HepG2 (cell line): ENCODE measurements at regions not wholly inside any gene's neighbourhood (a gene's known extent, or its start where the extent isn't known, plus 50 kb on each side); places are given as distances from the start of the nearest gene placed in this dataset.

ENCODE experiments used
- ATAC-seq: fragments of 200-7000 bp; cut with Tn5 transposase; 3 replicates; pipeline ENCODE4 v1.9.1; 2020; ENCODE audit warnings: mild to moderate bottlenecking, moderate library complexity
- BruUV-seq: library from RNA; stranded (reverse); fragments of 400-500 nt; replicated peaks from 2 replicates; lab custom pipeline; 2021; lab: Mats Ljungman, UMichigan
- CTCF ChIA-PET: fragments of 300-600 bp; formaldehyde crosslinking; extraction: SDS; loops from one replicate; lab custom pipeline; 2021; ENCODE audit warnings: low total read pairs, inconsistent platforms, low intra/inter-chr PET ratio; lab: Yijun Ruan, JAX
- POLR2A ChIA-PET: fragments of 350-600 bp; sonication (Branson Sonifier 250); formaldehyde crosslinking; loops from one replicate; lab custom pipeline; 2020; ENCODE audit warnings: antibody characterized with exemption, inconsistent platforms; lab: Yijun Ruan, JAX
- DNase-seq: peaks from one replicate; pipeline ENCODE4 v3.0.0-alpha.2; 2015; ENCODE audit warnings: low spot score
- FAIRE-seq: peaks from 3 replicates; lab custom pipeline; 2011; peaks lifted over from hg19 to GRCh38; lab: Jason Lieb, UNC
- H2AFZ ChIP-seq: one replicate; pipeline ENCODE4 v1.6.1; 2011; ENCODE audit warnings: low read length, inconsistent platforms
- H3K27ac ChIP-seq: fragments of 300-600 bp; 3 replicates; pipeline ENCODE4 v1.8.0; 2011; ENCODE audit warnings: mixed run types, mild to moderate bottlenecking, mixed read lengths, low read length, inconsistent platforms; ENCODE audit not compliant: insufficient read depth; ENCODE audit errors: extremely low read length
- H3K27me3 ChIP-seq, 2 experiments: fragments of 200-600 bp in 1 of 2; 2 replicates in 1 of 2; 3 replicates in 1 of 2; pipeline versions ENCODE4 v1.6.0 to v1.8.0; 2011; ENCODE audit warnings: low read length in 2 of 2, mild to moderate bottlenecking in 2 of 2, moderate library complexity in 2 of 2, inconsistent platforms in 1 of 2; ENCODE audit not compliant: insufficient read depth in 2 of 2, control insufficient read depth in 1 of 2
- H3K36me3 ChIP-seq, 2 experiments: fragments of 200-600 bp in 1 of 2; replicated peaks in 1 of 2; 2 replicates in 1 of 2; 3 replicates in 1 of 2; pipeline versions ENCODE4 v1.5.1 to v1.8.0; 2011; ENCODE audit warnings: low read length in 2 of 2, inconsistent platforms in 1 of 2; ENCODE audit not compliant: insufficient read depth in 2 of 2, control insufficient read depth in 1 of 2
- H3K4me1 ChIP-seq: 2 replicates; pipeline ENCODE4 v1.5.1; 2012; ENCODE audit warnings: low read length, inconsistent platforms; ENCODE audit not compliant: insufficient read depth
- H3K4me2 ChIP-seq: 2 replicates; pipeline ENCODE4 v1.6.0; 2011; ENCODE audit warnings: low read depth, low read length, inconsistent platforms
- H3K4me3 ChIP-seq, 3 experiments: fragments of 200-600 bp in 1 of 3; sonication (generic), shearing (Covaris generic) in 1 of 3; replicated peaks in 1 of 3; 2 replicates each; pipeline ENCODE4 v1.5.1; 2011 to 2016; ENCODE audit warnings: low read length in 3 of 3, inconsistent platforms in 2 of 3, low read depth in 2 of 3, mild to moderate bottlenecking in 2 of 3, control low read depth in 1 of 3, mixed read lengths in 1 of 3; ENCODE audit not compliant: insufficient read depth in 1 of 3
- H3K79me2 ChIP-seq: one replicate; pipeline ENCODE4 v1.6.1; 2011; ENCODE audit warnings: low read length, inconsistent platforms; ENCODE audit not compliant: insufficient read depth
- H3K9ac ChIP-seq: 2 replicates; pipeline ENCODE4 v1.6.0; 2011; ENCODE audit warnings: mild to moderate bottlenecking, low read depth, low read length, inconsistent platforms; ENCODE audit not compliant: insufficient read depth
- H3K9me3 ChIP-seq: 2 replicates; pipeline ENCODE4 v1.5.1; 2012; ENCODE audit warnings: mild to moderate bottlenecking, low read length
- H4K20me1 ChIP-seq: 2 replicates; pipeline ENCODE4 v1.6.0; 2011; ENCODE audit warnings: inconsistent platforms, mild to moderate bottlenecking, low read length, moderate library complexity; ENCODE audit not compliant: insufficient read depth
- ATRX ChIP-seq: sonication (generic); formaldehyde crosslinking; IDR thresholded peaks from 2 replicates; pipeline ENCODE4 v1.4.0; 2020; ENCODE audit warnings: missing genetic modification reagents, borderline replicate concordance
- CREB1 ChIP-seq, 2 experiments: fragments of 450-650 bp in 1 of 2; IDR thresholded peaks; 2 replicates each; pipeline ENCODE4 v1.6.1; 2016 to 2017; ENCODE audit warnings: control low read depth in 1 of 2, mild to moderate bottlenecking in 1 of 2, missing compliant biosample characterization in 1 of 2, missing genetic modification characterization in 1 of 2
- GABPA ChIP-seq, 2 experiments: IDR thresholded peaks; 2 replicates each; pipeline ENCODE4 v1.6.1; 2011 to 2016; ENCODE audit warnings: low read depth in 2 of 2, low read length in 1 of 2, missing biosample characterization in 1 of 2, missing genetic modification characterization in 1 of 2
- MAFG ChIP-seq: sonication (generic); formaldehyde crosslinking; IDR thresholded peaks from 2 replicates; pipeline ENCODE4 v1.5.1; 2020; ENCODE audit warnings: mild to moderate bottlenecking, missing genetic modification reagents
- MTA3 ChIP-seq: sonication (generic); formaldehyde crosslinking; IDR thresholded peaks from 2 replicates; pipeline ENCODE4 v1.4.0; 2020; ENCODE audit warnings: missing genetic modification reagents
- NR2F1 ChIP-seq, 2 experiments: fragments of 450-650 bp in 1 of 2; formaldehyde crosslinking in 1 of 2; IDR thresholded peaks; 2 replicates each; pipeline versions ENCODE4 v1.5.0 to v1.6.1; 2016 to 2020; ENCODE audit warnings: mild to moderate bottlenecking in 1 of 2, missing compliant biosample characterization in 1 of 2, missing genetic modification reagents in 1 of 2, moderate library complexity in 1 of 2
- PAWR ChIP-seq: sonication (generic); formaldehyde crosslinking; IDR thresholded peaks from 2 replicates; pipeline ENCODE4 v1.4.0; 2020; ENCODE audit warnings: missing genetic modification reagents, mild to moderate bottlenecking, borderline replicate concordance
- RNF2 ChIP-seq: fragments of 450-650 bp; conservative IDR thresholded peaks from 2 replicates; pipeline ENCODE4 v1.6.1; 2016; ENCODE audit warnings: low read depth
- SNAPC2 ChIP-seq: sonication (generic); formaldehyde crosslinking; IDR thresholded peaks from 2 replicates; pipeline ENCODE4 v1.8.1; 2022; ENCODE audit warnings: mild to moderate bottlenecking, missing genetic modification reagents
- ZFP36L2 ChIP-seq: sonication (generic); formaldehyde crosslinking; IDR thresholded peaks from 2 replicates; pipeline ENCODE4 v1.4.0; 2020; ENCODE audit warnings: missing genetic modification reagents
- ZKSCAN1 ChIP-seq: fragments of 150-350 bp; IDR thresholded peaks from 2 replicates; pipeline ENCODE4 v1.6.1; 2014; ENCODE audit warnings: low read length
- ZNF251 ChIP-seq: sonication (generic); formaldehyde crosslinking; IDR thresholded peaks from 2 replicates; pipeline ENCODE4 v1.9.0; 2021; ENCODE audit warnings: mild to moderate bottlenecking, missing genetic modification reagents
- ZNF296 ChIP-seq: sonication (generic); formaldehyde crosslinking; conservative IDR thresholded peaks from 2 replicates; pipeline ENCODE4 v1.5.0; 2020; ENCODE audit warnings: mild to moderate bottlenecking, missing genetic modification reagents
- ZNF354B ChIP-seq: sonication (generic); formaldehyde crosslinking; IDR thresholded peaks from 2 replicates; pipeline ENCODE4 v1.8.0; 2022; ENCODE audit warnings: mild to moderate bottlenecking, missing genetic modification reagents
- ZNF367 ChIP-seq: sonication (generic); formaldehyde crosslinking; IDR thresholded peaks from 2 replicates; pipeline ENCODE4 v1.4.0; 2020; ENCODE audit warnings: missing genetic modification reagents, borderline replicate concordance
- ZNF703 ChIP-seq: sonication (generic); formaldehyde crosslinking; IDR thresholded peaks from 2 replicates; pipeline ENCODE4 v1.5.1; 2020; ENCODE audit warnings: missing genetic modification reagents, mild to moderate bottlenecking, moderate library complexity, borderline replicate concordance
- WGBS: methylation state at CpG from one replicate; pipeline ENCODE4 v1.1.6; 2017; ENCODE audit warnings: low lambda C conversion rate; 5-methylcytosine and 5-hydroxymethylcytosine counted together
- in situ Hi-C: cut with HindIII; loops from 2 replicates; pipeline ENCODE4 v1.10.0; 2017; ENCODE audit warnings: low pct_unique_long_range_greater_than_20kb; ENCODE audit not compliant: extremely low pct_ligation_motif_present
- intact Hi-C: fragments of 100-400 bp; cut with micrococcal nuclease; formaldehyde crosslinking; loops from one replicate; pipeline ENCODE4 v1.10.0; 2022; ENCODE audit not compliant: unreplicated experiment
- TF ChIP-seq, protein P1 (sequence below), 2 experiments: sonication (generic) in 1 of 2; formaldehyde crosslinking in 1 of 2; IDR thresholded peaks; 2 replicates each; pipeline versions ENCODE4 v1.5.1 to v1.6.1; 2011 to 2020; ENCODE audit warnings: borderline replicate concordance in 1 of 2, low read depth in 1 of 2, low read length in 1 of 2, mild to moderate bottlenecking in 1 of 2, missing genetic modification reagents in 1 of 2, moderate library complexity in 1 of 2
- TF ChIP-seq, protein P2 (sequence below): IDR thresholded peaks from 2 replicates; pipeline ENCODE4 v1.6.1; 2016; ENCODE audit warnings: mild to moderate bottlenecking, missing biosample characterization, missing genetic modification reagents

DNA sequence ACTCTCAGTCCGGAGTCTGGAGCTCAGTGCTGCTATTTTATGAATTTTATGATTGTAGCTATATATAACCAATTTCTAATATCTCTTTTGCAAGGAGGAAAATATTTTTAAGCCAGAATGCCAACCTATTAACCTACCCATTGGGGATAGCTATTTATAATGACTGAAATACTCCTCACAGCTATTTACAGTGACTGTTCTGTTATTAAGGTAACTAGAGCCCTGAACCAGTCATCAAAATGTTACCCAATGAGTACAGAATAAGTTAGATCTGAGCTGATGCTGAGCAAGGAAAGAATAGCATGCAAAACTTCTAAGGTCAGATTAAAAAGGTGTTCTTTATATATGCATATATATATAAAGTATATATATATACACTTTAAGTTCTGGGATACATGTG lies 79.6 kb upstream of the PPP2R3A start:
- Histone ChIP-seq H3K27ac (no peak overlapping the region), H3K36me3 (no peaks in the 10 kb centered on the region), H4K20me1 (no peaks in the 10 kb centered on the region), H3K9ac (no peak overlapping the region), H3K4me2 (no peak overlapping the region), H3K79me2 (no peaks in the 10 kb centered on the region), H3K9me3 (no peaks in the 10 kb centered on the region), H2AFZ (no peak overlapping the region), H3K4me1 (no peaks in the 10 kb centered on the region), H3K4me3 (no peak overlapping the region), H3K27me3 (no peaks in the 10 kb centered on the region; a peak in 1 of 5 replicates)
- BruUV-seq: no TSS peak
- intact Hi-C loops: no loop called here
- DNase-seq (no peak), FAIRE-seq (no peak), ATAC-seq (no peak)
- POLR2A ChIA-PET: no interaction called here
- WGBS: 0% methylated on average over 1 of the region's 1 CpG
- in situ Hi-C loops: loop anchor here (25.0 kb wide), 1 partner anchor 1274 kb away; no protein-coding TSS in a partner anchor
- CTCF ChIA-PET: no interaction called here
- no peak for TF ChIP-seq MAFG (CRISPR knock-in tag)
- no peak for TF ChIP-seq SNAPC2
- TF ChIP-seq ZNF251 (CRISPR knock-in tag): no peak
- no peak for TF ChIP-seq ZNF703 (CRISPR knock-in tag)
- TF ChIP-seq ZNF296 (CRISPR knock-in tag): no peak
- TF ChIP-seq ZNF354B (CRISPR knock-in tag): no peak
- TF ChIP-seq NR2F1 (CRISPR knock-in tag; IDR thresholded peaks at IDR 0.05): no peak
- no peak for TF ChIP-seq ATRX (CRISPR knock-in tag)
- no peak for TF ChIP-seq PAWR (CRISPR knock-in tag)
- TF ChIP-seq ZKSCAN1: no peak
- TF ChIP-seq RNF2: no peak
- no peak for TF ChIP-seq ZFP36L2 (CRISPR knock-in tag)
- TF ChIP-seq CREB1 (IDR thresholded peaks at IDR 0.05): no peak
- TF ChIP-seq CREB1 (CRISPR knock-in tag; IDR thresholded peaks at IDR 0.05): no peak
- no peak for TF ChIP-seq ZNF367 (CRISPR knock-in tag)
- TF ChIP-seq, protein P1, sequence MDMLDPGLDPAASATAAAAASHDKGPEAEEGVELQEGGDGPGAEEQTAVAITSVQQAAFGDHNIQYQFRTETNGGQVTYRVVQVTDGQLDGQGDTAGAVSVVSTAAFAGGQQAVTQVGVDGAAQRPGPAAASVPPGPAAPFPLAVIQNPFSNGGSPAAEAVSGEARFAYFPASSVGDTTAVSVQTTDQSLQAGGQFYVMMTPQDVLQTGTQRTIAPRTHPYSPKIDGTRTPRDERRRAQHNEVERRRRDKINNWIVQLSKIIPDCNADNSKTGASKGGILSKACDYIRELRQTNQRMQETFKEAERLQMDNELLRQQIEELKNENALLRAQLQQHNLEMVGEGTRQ (IDR thresholded peaks at IDR 0.05; ENCODE audit: low read depth, low read length): no peak
- TF ChIP-seq, protein P1 (CRISPR knock-in tag; IDR thresholded peaks at IDR 0.05; ENCODE audit: borderline replicate concordance): no peak
- TF ChIP-seq GABPA (IDR thresholded peaks at IDR 0.05; ENCODE audit: low read depth, low read length): no peak
- TF ChIP-seq GABPA (CRISPR knock-in tag; IDR thresholded peaks at IDR 0.05; ENCODE audit: low read depth): no peak
- TF ChIP-seq, protein P2, sequence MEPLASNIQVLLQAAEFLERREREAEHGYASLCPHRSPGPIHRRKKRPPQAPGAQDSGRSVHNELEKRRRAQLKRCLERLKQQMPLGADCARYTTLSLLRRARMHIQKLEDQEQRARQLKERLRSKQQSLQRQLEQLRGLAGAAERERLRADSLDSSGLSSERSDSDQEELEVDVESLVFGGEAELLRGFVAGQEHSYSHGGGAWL: no peak
- no peak for TF ChIP-seq MTA3 (CRISPR knock-in tag)
